Fibroblast of pulmonary artery (primary cell): ENCODE measurements at regions not wholly inside any gene's neighbourhood (a gene's known extent, or its start where the extent isn't known, plus 50 kb on each side); places are given as distances from the start of the nearest gene placed in this dataset.

ENCODE experiments used
- DNase-seq: peaks from one replicate; pipeline ENCODE4 v3.0.0-alpha.2; 2010; ENCODE audit warnings: low read depth
- H3K4me3 ChIP-seq: replicated peaks from 2 replicates; pipeline ENCODE4 v1.5.1; 2011; ENCODE audit warnings: low read depth, mild to moderate bottlenecking, control low read depth, low read length, moderate library complexity
- CTCF ChIP-seq: IDR thresholded peaks from 2 replicates; pipeline ENCODE4 v1.5.1; 2011; ENCODE audit warnings: mild to moderate bottlenecking, control low read depth, low read length, inconsistent platforms; ENCODE audit errors: missing control alignments

GRCh38 chr16:58923094-58923493 is 189.0 kb upstream of the GOT2 start:
- TF ChIP-seq CTCF = no peak
- no peak for DNase-seq
- no peak overlapping the region for H3K4me3 ChIP-seq

GRCh38 chr16:58913456-58913855 is 179.3 kb upstream of the GOT2 start:
- no peak for DNase-seq
- TF ChIP-seq CTCF = no peak
- no peak overlapping the region for H3K4me3 ChIP-seq

- no peak for TF ChIP-seq CTCF
- no peak overlapping the region for H3K4me3 ChIP-seq
- DNase-seq = no peak
Observed at GRCh38 chr16:58912571-58912970, 178.5 kb upstream of the GOT2 start.

GRCh38 chr16:58906981-58907715 is 173.0 kb upstream of the GOT2 start:
- no peak for DNase-seq
- no peak overlapping the region for H3K4me3 ChIP-seq
- TF ChIP-seq CTCF = no peak

GRCh38 chr16:58904291-58904690 is 170.2 kb upstream of the GOT2 start:
- TF ChIP-seq CTCF = no peak
- no peak for DNase-seq
- H3K4me3 ChIP-seq = no peak overlapping the region

- DNase-seq = no peak
- TF ChIP-seq CTCF = no peak
Observed at GRCh38 chr16:58889516-58889915, 155.4 kb upstream of the GOT2 start.

More at GRCh38 chr16:58889516-58889915, 155.4 kb upstream of the GOT2 start:
- no peak overlapping the region for H3K4me3 ChIP-seq
